Activated gamma-delta T cell treated with anti-CD3 and anti-CD28 coated beads, Interleukin-2, amount 50 U/mL, for 16 hours (primary cell): ENCODE measurements at regions not wholly inside any gene's neighbourhood (a gene's known extent, or its start where the extent isn't known, plus 50 kb on each side); places are given as distances from the start of the nearest gene placed in this dataset.
"Not testable (repeated sequence)": the region's sequence is repeated elsewhere in the genome, so short reads cannot be mapped to it uniquely, and the experiment has no call there.

ENCODE experiments used
- DNase-seq: peaks from one replicate; pipeline ENCODE4 v3.0.0-alpha.2; 2020; ENCODE audit warnings: low read depth

- no peak for DNase-seq
Observed at GRCh38 chr1:220942278-220942677, 63.0 kb downstream of the HLX start.

DNA sequence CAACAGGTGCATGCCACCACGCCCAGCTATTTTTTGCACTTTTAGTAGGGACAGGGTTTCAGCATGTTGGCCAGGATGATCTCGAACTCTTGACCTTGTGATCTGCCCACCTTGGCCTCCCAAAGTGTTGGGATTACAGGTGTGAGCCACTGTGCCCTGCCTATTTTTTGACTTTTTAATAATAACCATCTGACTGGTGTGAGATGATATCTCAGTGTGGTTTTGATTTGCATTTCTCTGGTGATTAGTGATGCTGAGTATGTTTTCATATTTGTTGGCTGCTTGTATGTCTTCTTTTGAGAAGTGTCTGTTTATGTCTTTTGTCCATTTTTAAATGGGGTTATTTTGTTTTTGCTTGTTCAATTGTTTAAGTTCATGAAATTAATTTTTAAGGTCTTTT lies 63.7 kb downstream of the HLX start:
- DNase-seq = not testable (repeated sequence)

DNA sequence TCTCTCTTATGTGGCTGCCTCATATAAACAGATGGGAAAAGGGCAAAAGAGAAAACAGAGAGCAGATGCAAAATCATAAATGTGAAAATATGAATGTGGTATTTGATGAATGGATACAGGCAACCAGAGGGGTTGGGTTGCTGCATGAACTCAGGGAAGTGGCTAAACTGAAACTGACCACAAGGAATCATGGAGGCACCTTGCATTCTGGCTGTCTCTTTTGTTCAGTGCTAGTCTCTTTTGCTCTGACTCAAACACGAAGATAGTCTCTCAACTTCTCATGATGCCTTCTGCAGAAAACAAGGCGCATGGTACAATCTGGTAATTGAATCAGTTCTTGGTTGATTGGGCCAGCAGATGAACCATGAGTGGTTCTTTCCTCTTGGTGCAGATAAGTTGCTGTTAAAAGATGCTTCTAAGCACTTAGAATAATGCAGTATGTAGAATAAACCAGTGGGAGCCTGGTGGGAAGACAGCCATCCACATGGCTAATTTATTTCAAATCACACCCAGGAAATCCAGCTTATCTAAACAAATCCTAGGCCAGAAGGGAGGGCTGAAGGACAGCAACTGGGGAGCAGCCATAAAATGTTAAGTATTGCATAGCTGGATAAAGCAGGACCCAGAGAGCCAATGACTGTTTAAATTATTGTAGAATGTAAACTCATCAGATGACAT lies 64.2 kb downstream of the HLX start:
- DNase-seq = no peak

- DNase-seq = no peak
Observed at GRCh38 chr1:220950576-220950975, 71.3 kb downstream of the HLX start.

- DNase-seq = no peak
Observed at GRCh38 chr1:220952961-220953643, 73.9 kb downstream of the HLX start.

GRCh38 chr1:220954321-220955075 lies 75.3 kb downstream of the HLX start:
- DNase-seq = no peak

GRCh38 chr1:220955116-220955515 lies 75.9 kb downstream of the HLX start:
- DNase-seq = no peak

DNA sequence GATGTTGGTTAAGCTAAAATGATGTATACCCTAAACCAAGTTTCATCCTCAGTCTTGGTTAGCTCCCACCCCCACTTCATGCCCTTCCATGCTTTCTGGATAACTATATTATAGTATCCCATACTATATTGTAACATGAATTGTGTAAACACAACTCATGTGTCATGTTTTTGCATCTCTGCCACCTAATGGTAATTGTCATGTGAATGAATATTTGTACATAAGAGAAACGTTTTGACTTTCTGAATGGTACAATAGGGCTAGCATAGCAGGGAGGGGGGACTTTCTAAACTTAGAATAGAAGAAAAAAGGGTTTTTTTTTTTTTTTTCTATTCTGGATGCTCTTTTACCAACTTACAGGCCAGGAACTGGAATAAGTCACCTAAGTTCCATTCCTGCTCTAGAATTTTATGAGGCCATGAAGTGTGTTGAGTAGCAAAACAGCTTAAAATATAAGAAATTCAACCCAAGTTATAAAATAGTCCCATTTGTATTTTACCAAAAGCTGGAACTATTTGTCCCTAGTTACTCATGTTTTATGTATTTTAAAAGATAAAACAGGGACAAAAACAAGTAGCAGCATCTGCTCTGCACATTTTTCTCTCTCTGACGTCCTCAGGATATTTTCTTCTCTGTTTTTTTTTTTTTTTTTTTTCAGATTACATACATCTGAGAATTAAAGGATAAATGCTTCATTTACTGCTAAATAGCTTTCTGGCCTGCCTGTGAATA lies 77.4 kb downstream of the HLX start:
- no peak for DNase-seq

DNA sequence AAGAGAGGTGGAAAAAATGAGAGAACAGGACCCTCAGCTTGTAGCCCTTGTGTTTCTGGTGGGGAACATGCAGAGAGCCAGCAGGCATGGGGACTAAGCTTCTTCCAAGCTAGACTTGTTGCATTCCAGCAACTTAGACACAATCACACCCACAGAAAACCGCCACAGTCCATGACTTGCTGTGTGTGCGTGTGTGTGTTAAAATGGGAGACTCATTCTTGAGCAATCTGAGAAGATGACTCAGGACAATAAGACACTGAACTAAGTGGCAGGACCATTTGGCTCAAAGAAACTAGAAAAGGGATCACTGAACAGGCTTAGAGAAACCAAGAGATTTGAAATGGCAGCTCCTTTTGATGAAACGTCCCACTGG lies 78.0 kb downstream of the HLX start:
- DNase-seq = no peak

GRCh38 chr1:220958234-220958633 lies 79.0 kb downstream of the HLX start:
- DNase-seq = no peak

- DNase-seq = no peak
Observed at GRCh38 chr1:220962031-220962751, 82.9 kb downstream of the HLX start.

- no peak for DNase-seq
Observed at GRCh38 chr1:220966041-220966440, 86.8 kb downstream of the HLX start.

DNA sequence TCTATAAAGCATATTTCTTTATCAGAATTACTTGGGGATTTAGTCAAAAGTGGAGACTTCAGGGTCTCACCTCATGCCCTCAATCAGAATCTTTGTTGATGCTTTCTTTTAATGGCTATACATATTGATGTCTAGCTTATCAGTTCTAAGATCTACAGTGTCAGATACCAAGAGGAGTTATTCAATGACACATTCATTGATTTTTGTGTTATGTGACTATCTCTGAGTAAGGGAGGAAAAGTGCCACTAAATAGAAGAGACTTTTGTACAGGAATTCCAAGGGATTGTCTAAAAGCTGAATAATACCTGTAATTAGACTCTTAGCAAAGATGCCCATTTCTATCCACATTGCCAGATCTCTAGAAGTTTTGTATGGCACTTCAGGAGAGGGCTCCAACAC lies 87.2 kb downstream of the HLX start:
- DNase-seq = no peak

- no peak for DNase-seq
Observed at GRCh38 chr1:220966881-220967611, 87.8 kb downstream of the HLX start.

GRCh38 chr1:220967911-220968310 lies 88.7 kb downstream of the HLX start:
- DNase-seq = no peak

DNA sequence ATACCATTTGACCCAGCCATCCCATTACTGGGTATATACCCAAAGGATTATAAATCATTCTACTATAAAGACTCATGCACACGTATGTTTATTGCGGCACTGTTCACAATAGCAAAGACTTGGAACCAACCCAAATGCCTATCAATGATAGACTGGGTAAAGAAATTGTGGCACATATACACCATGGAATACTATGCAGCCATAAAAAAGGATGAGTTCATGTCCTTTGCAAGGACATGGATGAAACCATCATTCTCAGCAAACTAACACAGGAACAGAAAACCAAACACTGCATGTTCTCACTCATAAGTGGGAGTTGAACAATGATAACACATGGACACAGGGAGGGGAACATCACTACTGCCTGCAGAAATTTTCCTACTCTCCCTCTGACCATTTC lies 90.0 kb downstream of the HLX start:
- DNase-seq = not testable (repeated sequence)

DNA sequence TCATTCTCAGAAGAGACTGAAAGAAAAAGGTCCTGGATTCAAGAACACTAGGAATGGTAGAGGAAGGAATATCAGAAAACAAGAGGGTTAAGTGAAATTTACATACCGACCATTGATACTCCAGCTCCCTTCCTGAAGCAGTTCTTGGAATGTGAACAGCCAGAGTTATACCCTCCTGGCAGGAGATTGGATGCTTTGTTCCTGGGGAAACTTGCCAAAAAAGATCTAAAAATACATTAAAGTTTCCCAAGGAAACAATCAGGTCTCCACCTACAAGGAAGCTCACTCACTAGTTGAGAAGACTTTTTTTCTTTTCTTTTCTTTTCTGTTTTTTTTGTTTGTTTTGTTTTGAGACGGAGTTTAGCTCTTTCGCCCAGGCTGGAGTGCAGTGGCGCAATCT lies 91.1 kb downstream of the HLX start:
- DNase-seq = no peak

DNA sequence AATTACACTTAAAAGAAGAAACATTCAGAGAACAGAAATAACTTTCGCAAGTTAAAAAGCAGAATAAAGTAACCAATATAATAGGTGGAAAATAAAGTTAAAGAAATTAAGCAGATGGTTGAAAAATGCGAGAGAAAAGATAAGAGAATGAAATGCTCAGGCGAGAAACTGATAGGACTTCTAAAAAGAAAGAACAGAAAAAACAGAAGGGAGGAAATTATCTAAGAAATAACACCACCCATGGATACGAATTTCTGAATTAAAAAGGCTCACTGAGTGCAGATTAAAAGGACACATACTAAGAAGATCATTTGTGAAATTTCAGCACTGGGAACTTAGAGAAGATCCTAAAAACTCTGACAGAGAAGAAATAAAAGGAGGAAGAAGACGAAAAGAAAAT lies 92.0 kb downstream of the HLX start:
- no peak for DNase-seq

- no peak for DNase-seq
Observed at GRCh38 chr1:220974431-220974830, 95.2 kb downstream of the HLX start.

DNA sequence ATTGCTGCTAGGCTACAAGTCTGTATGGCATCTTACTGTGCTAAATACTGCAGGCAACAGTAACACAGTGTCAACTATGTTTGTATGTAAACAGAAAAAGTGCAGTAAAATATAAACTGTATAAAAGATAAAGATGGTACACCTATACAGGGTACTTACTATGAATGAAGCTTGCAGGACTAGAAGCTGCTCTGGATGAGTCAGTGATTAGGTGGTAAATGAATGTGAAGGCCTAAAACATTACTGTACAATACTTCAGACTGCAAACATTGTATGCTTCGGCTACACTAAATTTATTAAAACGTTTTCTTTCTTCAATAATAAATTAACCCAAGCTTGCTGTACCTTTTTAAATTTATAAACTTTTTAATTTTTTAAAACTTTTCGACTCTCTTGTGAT lies 97.1 kb downstream of the HLX start:
- no peak for DNase-seq

DNA sequence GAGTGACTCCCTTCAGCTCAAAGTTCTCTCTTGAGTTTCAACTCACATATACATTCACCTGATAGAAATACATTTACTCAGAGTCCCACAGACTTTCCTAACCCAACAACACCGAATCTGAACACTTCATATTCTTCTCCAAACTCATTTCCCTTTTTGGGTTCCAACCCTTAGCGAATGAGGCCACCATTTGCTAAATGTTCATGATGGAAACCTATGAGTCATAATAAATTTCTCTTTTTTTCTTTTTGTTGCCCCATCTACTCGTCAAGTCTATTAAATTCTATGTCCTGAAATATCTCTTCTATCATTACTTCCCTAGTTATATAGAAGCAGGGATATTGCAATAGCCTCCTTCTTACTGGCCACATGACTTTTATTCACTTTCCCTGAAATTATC lies 100.1 kb downstream of the HLX start:
- DNase-seq = no peak
